GM18519 (cell line): ENCODE measurements at regions not wholly inside any gene's neighbourhood (a gene's known extent, or its start where the extent isn't known, plus 50 kb on each side); places are given as distances from the start of the nearest gene placed in this dataset.

Experiments
- ATAC-seq: cut with Tn5 transposase; IDR thresholded peaks from one replicate; pipeline ENCODE4 v1.9.1; 2021; ENCODE audit warnings: mild to moderate bottlenecking, moderate library complexity; ENCODE audit not compliant: unreplicated experiment, low FRiP score

DNA sequence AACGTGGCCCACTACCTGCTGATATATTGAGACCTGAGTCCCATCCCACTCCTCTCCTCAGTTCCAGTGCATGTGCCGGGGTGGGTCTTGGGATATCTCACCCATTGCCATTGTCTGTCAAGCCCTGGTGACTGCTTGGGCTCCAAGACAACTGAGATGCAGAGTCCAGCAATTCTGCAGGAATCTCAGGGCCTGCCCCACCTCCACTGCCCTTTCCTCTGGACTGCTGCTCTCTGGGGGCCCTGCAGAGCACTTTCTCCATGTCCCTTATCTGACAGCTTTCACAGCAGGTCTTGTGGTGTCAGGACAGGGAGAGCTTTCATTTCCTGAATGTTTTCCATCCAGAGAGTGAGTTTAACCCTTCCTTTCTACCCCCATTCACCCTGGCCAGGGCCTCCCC, 152.9 kb downstream of the ARL4C start:
- ATAC-seq = no peak

DNA sequence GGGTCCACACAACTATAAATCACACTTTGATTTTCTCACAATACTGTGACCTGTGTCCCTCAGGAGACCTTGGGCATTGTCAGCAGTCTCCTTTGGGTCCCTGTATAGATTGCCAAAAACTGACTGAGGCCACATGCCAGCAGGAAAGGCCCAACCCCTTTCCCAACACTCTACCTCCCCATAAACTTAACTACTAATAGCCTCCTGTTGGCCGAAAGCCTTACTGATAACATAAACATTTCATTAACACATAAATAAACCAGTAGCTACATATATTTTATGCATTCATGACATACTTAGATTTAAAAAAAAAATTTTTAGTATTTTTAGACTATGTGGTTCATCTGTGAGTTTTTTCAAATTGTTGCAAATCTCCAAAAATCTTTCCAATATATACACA, 153.5 kb downstream of the ARL4C start:
- no peak for ATAC-seq

DNA sequence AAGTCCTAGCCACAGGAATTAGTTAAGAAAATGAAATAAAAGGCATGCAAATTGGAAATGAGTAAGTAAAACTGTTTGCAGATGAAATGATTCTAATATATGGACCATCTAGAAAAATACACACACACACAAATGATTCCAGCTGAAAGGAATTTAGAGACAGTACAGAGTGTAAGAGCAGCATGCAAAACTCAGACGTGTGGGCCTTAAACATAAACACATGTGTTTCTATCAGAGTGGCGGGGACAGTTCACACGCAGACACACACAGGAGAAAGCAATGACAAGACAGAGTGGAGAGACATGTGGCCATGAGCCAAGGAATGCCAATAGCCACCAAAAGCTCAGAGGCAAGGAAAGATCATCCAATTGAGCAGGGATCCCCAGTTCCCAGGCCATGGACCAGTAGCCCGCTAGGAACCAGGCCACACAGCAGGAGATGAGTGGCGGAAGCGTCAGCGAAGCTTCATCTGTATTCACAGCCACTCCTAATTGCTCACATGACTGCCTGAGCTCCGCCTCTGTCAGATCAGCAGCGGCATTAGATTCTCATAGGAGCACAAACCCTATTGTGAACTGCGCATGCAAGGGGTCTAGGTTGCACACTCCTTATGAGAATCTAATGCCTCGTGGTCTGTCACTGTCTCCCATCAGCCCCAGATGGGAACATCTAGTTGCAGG, 155.4 kb downstream of the ARL4C start:
- no peak for ATAC-seq

DNA sequence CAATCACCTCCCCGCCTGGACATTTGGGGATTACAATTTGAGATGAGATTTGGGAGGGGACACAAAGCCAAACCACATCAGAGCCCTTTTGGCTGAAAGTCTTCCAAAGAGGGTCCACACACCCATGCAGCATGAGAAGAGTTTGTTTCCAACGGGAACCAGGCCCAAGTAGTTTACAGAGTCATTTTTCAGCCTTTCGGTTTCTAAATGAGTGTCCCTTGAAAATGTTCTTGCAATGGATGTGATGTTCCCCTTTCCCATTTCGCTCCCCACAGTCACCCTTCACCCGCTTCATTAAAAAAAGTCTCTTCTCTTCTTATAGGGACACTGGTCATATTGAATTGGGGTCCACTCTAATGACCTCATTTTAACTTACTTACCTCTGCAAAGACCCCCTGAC, 157.4 kb downstream of the ARL4C start:
- ATAC-seq = no peak

DNA sequence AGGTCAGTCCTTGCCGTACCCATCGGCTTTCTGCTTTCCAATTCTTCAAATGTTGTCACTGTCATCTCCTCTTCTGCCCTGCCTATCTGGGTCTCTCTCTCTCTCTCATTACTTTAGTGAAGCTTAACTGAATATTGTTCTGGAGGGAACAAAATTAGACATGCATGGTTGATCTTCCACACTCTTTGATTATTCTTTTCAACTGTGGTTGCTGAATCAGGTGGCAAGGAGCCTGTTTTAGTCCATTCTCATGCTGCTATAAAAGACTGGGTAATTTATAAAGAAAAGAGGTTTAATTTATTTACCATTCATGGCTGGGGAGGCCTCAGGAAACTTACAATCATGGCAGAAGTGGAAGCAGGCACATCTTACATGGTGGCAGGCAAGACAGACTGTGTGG, 157.9 kb downstream of the ARL4C start:
- ATAC-seq = no peak

GRCh38 chr2:234335661-234336228, 161.1 kb downstream of the ARL4C start:
- ATAC-seq = no peak

DNA sequence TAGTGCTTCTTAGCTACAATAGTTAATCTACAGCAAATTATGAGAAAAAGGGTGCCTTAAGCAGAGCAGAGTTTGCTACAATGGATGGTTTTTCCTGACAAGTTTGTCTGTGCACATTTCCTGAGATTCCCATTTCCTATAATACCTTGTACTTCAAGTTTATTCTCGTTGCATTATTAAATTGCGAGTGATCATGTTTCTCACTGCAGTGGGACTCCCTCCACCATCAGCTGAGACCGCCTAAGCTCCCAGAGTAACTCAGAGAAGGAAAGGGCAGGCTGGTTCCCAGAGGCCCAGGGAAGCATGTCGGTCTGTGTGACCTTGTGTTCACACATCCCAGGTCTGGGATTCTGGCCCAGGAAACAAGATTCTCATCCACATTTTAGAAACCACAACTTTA, 162.1 kb downstream of the ARL4C start:
- no peak for ATAC-seq

GRCh38 chr2:234334151-234334550, 162.7 kb downstream of the ARL4C start:
- no peak for ATAC-seq

- ATAC-seq = no peak
Observed at GRCh38 chr2:234333168-234334130, 163.4 kb downstream of the ARL4C start.

- no peak for ATAC-seq
Observed at GRCh38 chr2:234331966-234332365, 164.9 kb downstream of the ARL4C start.

- no peak for ATAC-seq
Observed at GRCh38 chr2:234331566-234331965, 165.3 kb downstream of the ARL4C start.

DNA sequence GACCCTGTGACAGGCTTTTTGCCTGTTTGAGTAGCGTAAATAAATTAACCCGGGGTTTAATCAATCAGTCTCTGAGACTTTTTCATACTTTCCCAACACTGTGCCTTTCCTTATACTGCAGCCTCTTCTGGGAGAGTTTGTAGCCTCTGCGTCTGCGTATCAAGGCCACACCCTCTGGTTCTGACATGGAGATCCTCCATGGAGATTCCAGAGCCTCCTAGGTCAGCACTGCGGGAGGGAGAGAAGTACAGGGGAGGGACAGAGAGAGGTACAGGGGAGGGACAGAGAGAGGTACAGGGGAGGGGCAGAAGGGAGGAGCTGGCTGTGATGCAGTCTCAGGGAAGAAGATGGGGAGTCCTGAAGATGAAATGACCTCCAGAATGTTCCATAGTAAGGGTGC, 166.0 kb downstream of the ARL4C start:
- no peak for ATAC-seq

GRCh38 chr2:234329202-234329960, 167.5 kb downstream of the ARL4C start:
- no peak for ATAC-seq

- ATAC-seq = no peak
Observed at GRCh38 chr2:234328444-234328990, 168.4 kb downstream of the ARL4C start.

- ATAC-seq = no peak
Observed at GRCh38 chr2:234326694-234327093, 170.2 kb downstream of the ARL4C start.

- no peak for ATAC-seq
Observed at GRCh38 chr2:234324116-234324515, 172.8 kb downstream of the ARL4C start.

- no peak for ATAC-seq
Observed at GRCh38 chr2:234322766-234323465, 174.0 kb downstream of the ARL4C start.

DNA sequence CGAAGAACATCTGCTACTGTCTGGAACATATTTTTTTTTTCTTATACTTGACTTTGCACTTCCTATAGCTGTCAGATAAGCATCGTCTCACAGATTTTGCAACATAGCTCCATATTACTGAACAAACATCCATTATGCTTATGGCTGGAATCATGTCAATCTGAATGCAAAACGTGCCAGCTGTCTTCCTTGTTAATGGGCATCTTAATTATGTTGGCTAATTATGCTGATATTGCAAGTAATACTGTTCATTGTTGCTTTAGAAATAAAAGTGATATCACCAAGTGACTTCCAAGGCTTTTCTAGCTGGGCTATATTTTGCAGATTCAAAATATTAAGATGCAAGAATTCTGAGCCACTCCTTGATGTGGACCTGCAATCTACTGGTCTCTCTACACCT, 176.8 kb downstream of the ARL4C start:
- ATAC-seq = no peak

GRCh38 chr2:234318361-234318760, 178.5 kb downstream of the ARL4C start:
- no peak for ATAC-seq

- no peak for ATAC-seq
Observed at GRCh38 chr2:234313558-234313957, 183.3 kb downstream of the ARL4C start.
